GM19463 (cell line): ENCODE measurements at regions not wholly inside any gene's neighbourhood (a gene's known extent, or its start where the extent isn't known, plus 50 kb on each side); places are given as distances from the start of the nearest gene placed in this dataset.

ENCODE experiments used
- ATAC-seq: cut with Tn5 transposase; IDR thresholded peaks from one replicate; pipeline ENCODE4 v1.9.1; 2021; ENCODE audit warnings: mild to moderate bottlenecking, moderate library complexity; ENCODE audit not compliant: unreplicated experiment

DNA sequence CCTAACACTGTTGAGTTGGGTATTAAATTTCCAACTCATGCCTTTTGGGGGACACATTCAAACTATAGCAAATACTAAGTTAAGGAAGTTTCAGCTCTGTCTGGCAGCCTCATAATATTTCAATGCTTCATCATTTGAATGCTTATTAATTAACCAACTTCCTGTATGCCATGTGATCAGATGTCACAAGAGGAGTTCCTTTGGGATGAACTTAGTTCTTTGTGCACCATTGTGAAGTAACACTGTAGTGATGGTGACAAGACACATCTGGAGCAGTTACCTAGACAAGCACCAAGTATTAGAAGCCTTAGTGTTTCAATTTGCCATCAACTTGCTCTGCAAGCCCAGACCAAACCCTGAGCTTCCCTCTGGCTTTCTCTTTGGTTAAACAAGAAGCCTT, 90.7 kb upstream of the IL12B start:
- no peak for ATAC-seq

DNA sequence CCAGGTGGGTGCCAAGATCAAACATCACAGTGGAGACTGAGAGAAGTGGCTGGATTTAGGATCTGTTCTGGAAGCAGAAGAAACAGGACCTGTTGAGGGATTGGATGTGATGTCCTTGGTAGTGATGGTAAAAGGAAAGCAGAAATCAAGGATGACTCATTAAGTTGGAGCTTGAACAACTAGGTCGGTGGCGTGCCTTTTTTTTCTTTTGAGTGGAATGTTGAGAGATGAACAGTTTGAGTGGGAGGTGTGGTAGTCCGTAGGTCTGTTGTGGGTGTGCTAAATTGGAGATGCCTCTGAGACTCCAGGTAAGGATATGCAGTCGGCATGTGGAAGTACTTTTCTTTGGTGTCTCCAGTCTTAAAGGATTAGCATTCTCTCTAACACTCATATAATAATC, 92.1 kb upstream of the IL12B start:
- no peak for ATAC-seq

DNA sequence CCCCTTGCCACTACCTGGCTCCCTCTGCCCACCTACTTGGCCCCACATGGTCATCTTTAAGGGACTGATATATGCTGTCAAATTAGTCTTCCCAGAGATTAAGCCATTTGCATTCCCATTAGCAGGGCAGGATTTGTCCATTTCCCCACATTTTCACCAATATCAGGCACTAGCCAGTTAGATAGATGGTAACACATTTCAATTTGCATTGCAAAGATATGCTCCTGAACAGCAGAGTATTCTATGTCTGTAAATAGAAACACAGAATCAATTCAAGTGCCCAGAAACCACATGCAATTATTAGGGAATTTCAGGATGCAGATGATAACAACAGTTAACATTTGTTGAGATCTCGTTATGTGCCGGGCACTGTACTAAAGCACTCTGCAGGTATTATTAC, 92.6 kb upstream of the IL12B start:
- ATAC-seq: no peak

- ATAC-seq: peak; percentile 27
Measured at GRCh38 chr5:159424123-159424522, 93.8 kb upstream of the IL12B start.

GRCh38 chr5:159426694-159427093, 96.4 kb upstream of the IL12B start:
- ATAC-seq: no peak

DNA sequence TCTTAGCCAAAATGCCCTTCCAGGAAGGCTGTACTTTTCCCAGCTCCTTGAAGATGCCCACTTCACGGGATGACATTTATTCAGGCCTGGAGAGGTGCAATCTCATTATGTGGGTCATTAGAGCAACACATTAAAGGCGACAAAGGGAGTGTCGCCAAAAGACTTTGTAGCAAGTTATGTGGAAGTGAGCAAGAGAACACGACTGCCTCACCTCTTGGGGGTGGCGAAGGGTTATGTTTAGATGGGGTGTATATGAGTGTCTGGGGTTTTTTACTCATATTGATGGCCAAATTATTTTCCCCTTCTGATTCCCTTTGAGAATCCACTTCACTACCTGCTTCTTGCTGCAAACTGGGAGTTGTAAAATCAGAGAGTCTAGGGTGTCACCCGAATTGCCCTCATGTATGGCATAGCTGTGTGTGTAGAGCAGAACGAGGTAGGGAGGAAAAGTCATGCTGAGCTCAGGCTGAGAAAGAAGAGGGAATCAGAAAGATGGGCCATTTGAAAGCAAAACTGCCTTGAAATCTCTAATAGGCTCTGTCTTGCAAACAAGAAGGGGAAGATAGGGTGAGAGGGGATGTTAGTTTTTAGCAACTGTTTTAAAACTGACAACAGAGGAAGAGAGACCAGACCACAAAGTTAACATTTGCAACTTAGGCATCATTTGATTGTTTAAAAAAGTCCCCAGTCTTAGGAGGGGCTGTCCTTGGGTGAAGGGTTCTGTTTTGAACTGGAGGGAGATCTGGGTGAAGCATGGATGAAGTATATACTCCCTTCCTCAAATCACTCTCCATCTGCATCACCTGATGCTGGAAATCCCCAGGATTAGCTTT, 97.1 kb upstream of the IL12B start:
- peak; percentile 66 for ATAC-seq

DNA sequence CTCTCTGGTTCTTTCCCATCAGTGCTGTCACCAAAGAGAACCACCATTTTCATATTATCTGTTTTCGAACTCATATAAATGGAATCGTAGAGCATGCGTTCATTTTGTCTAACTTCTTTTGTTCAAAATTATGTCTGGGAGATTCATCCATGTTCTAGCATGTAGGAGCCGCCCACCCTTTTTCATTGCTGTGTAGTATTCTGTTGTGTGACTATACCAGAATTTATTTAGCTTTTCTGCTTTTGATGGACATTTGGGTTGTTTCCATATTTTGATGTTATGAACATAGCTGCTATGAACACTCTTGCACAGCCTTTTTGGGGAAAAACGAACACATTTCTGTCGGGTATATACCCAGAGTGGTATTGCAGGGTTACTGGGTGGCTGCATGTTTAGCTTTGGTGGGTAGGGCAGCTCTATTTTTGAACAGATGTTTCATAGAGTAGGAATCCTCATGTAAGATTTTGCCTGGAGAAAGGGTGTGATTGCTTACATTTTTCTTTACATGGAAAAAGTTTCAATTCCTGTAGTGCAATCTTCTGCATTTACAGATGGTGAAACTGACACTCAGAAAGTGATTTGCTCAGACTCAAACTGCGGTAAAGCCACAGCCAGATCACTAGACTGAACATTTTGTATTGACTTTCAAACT, 100.2 kb upstream of the IL12B start:
- no peak for ATAC-seq

DNA sequence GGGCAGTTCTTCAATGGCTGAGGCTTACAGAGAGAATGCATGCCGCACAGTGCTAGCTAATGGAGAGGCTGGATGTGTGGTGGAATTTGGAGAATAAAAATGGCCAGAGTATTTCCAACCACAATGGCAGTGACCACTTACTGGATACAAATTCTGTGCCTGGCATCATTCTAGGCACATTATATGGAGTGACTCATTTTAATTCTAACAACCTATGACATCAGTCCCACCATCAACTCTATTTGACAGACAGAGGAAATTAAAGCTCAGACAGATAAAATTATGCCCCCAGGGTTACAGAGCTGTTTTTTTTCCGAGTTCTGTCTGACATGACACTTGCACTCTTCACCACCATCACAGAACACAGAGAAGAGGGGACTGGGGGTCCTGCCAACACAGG, 105.6 kb upstream of the IL12B start:
- no peak for ATAC-seq

DNA sequence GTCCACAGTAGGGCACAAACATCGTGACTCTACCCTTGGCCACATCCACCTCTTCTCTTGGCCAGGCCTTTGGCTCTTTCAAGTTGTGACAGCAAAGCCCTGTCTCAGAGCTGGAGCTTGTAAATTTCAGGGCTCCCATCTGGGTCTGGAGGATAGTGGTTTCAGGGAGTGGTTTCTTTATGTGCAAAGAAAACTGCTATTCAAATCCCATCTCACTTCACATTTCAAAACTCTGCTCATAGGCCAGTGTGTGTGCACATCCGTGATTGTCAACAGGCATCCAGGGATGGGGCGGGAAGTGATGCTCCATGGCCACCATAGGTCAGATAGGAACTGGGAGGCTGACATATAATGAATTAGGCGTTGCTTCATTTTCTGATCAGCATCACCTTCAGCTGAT, 107.8 kb upstream of the IL12B start:
- ATAC-seq: no peak

- ATAC-seq: no peak
Measured at GRCh38 chr5:159439002-159439401, 108.7 kb upstream of the IL12B start.

DNA sequence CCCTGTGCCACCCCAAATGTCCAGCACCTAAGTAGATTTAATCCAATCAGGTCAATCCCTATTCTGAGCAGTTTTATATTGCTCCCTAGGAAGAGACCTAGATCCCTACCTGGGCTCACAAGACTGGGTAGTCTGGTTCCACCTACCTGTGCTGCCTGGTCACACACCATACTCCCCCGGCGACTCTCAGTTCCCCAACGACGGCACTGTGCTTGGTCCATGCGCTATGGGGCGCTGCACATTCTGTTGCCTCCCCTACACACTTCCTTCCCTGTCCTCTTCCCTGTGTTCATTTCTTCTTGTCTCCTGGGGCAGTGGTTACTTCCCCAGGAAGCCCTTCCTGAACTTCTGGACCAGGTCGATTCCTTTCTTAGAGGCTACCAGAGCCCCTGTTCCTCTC, 109.9 kb upstream of the IL12B start:
- no peak for ATAC-seq

DNA sequence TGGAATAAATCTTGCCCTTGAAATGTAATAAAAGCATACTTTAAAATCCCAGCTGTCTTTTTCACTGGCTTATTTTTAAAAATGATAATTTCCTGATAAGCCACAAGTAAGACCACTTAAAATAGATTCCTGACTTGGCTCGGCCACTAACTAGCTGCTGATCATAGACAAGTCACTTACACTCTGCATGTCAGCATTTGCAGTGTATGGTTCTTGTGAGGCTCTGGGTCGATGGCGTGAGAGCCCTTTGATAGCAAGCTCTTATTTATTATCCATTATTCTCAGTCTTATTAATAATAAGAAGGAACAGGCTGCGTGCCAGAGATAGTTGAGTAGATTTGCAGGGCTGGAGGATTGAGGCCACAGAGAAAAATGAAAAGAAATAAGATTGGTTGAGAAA, 110.7 kb upstream of the IL12B start:
- no peak for ATAC-seq

GRCh38 chr5:159441441-159441840, 111.2 kb upstream of the IL12B start:
- ATAC-seq: no peak

GRCh38 chr5:159442206-159442850, 112.0 kb upstream of the IL12B start:
- ATAC-seq: no peak

DNA sequence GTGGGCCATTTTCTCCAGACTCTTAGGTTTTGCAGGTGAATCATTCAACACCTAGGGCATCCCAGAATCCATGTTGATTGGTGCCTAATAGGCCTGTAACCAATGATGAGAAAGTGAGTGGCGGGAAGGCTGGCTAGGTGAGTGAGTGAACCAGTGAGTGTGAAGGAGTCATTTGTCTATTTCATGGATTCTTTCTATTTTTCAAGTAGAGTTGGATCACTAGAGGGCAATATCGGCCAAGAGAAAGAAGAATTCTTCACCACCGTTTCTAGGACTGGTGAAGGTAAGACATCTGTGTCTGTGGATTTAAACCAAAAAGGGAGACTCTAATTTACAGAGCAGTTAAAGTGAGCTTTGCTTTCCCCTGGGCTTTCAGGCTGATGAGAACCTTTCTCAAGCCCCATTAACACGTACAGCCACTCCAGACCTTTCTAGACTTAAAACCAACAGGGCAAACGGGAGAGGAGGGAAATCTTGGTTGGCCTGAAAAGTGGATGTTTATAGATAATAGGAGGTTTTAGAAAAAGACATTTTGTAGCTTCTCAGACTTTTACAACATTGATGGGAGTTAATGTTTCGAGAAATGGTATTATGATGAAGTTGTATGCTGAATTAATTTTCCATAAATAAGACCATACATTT, 114.3 kb upstream of the IL12B start:
- no peak for ATAC-seq

- no peak for ATAC-seq
Measured at GRCh38 chr5:159447116-159447515, 116.8 kb upstream of the IL12B start.

- ATAC-seq: no peak
Measured at GRCh38 chr5:159448841-159449407, 118.6 kb upstream of the IL12B start.

DNA sequence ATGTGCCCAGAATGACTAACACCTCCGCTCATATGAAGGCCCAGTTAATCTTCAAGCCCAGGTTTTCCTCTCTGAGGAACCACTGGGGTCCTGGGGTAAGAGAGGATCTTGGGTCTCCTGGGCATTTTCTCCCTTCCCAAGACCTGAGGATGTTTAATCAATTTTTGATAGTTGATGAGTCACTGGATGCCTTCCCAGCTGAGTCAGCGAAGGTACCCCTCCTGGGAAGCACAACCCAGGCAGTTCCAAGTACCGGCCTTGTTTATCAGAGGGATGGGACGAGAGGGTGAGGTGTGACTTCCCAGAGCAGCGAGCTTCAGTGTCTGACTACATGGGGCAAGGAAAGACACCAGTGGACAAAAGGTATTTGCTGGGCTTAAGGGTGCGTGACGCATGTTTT, 119.6 kb upstream of the IL12B start:
- ATAC-seq: no peak

DNA sequence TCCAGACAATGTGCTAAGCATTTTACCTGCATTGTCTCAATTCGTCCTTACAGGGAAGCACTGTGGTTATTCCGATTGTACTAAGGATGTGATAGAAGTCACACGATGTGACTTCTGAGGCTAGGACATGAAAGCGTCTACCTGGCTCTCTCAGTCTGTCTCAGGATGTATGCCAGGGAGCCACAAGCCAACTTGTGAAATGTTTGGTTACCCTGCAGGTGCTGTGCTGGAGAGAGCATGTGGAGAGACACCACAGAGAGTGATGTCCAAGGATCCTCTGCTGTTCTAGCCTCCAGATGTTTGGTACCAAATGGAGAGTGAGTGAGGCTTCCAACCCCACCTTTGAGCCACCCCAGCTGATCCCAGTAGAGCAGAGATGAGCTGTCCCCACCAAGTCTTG, 120.1 kb upstream of the IL12B start:
- no peak for ATAC-seq

DNA sequence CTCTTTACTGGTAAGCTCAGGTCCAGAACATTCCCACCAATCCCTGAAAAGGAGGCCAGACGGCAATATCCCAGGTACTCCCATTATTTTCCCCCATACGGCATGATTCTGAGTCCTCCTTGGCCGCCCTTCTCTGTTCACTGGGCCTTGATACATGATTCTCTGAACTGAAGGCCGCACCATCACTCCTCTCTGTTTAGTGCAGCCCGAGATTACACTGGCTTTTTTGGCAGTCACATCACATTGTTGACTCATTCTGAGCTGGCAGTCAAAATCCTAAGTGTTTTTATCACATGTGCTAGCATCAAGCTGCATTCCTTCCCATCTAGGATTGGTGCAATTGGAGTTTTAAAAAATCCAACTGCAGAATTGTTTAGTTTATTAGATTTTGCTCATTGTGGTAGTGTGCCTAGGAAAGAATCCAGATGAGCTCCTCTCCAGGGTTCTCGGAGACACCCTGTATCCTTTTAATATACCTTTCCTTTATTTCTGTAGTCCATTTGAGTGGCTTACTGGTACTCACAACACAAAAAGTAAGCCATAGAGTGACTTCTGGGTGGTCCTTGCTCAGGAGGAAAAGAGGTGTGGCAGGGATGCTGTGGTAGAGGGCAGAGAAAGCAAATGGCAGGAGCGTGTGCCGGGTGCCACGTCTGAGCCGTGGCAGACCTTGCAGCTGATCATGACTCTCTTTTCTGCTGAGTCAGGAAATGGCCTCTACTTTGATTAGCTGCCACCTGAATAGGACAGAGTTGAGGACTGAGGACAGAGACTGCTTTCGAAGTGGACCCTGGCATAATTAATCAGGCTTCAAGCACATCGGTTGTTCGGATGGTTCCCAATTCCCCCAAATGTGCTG, 121.1 kb upstream of the IL12B start:
- ATAC-seq: no peak
